Psoas muscle (tissue), 7 donors: ENCODE measurements at regions not wholly inside any gene's neighbourhood (a gene's known extent, or its start where the extent isn't known, plus 50 kb on each side); places are given as distances from the start of the nearest gene placed in this dataset.

Source experiments
- ATAC-seq, 4 donors: fragments of 200-7000 bp; cut with Tn5 transposase; one replicate each; pipeline ENCODE4 v1.9.1; 2020; ENCODE audit warnings: moderate library complexity in 3 of 4, mild to moderate bottlenecking in 2 of 4
- DNase-seq, 2 donors: peaks; one replicate each; pipeline ENCODE4 v3.0.0-alpha.2; 2020
- H3K27ac ChIP-seq: fragments of 200-600 bp; one replicate; pipeline ENCODE4 v1.8.0; 2022
- H3K27me3 ChIP-seq, 3 donors: fragments of 200-600 bp in 1 of 3; one replicate each; pipeline versions ENCODE4 v1.6.1 to v1.8.0; 2013 to 2022; ENCODE audit warnings: low read length in 2 of 3, mild to moderate bottlenecking in 2 of 3, moderate library complexity in 1 of 3; ENCODE audit not compliant: insufficient read depth in 3 of 3
- H3K36me3 ChIP-seq, 2 donors: fragments of 200-600 bp in 1 of 2; one replicate each; pipeline versions ENCODE4 v1.6.1 to v1.8.0; 2013 to 2022; ENCODE audit warnings: low read depth in 1 of 2, mild to moderate bottlenecking in 1 of 2, moderate library complexity in 1 of 2; ENCODE audit not compliant: insufficient read depth in 1 of 2
- H3K4me1 ChIP-seq: fragments of 200-600 bp; one replicate; pipeline ENCODE4 v1.8.0; 2022
- H3K4me3 ChIP-seq: fragments of 200-600 bp; one replicate; pipeline ENCODE4 v1.8.0; 2022; ENCODE audit warnings: mild to moderate bottlenecking
- H3K9me3 ChIP-seq: fragments of 200-600 bp; one replicate; pipeline ENCODE4 v1.8.0; 2022
- WGBS, 3 donors: extraction: QIAGEN DNeasy Blood & Tissue Kit; methylation state at CpG; one replicate each; pipeline versions ENCODE4 v1.1.6 to v1.1.7; 2013; 5-methylcytosine and 5-hydroxymethylcytosine counted together
- intact Hi-C, 2 donors: fragments of 100-400 bp; cut with DNase I; formaldehyde crosslinking; loops; one replicate each; pipeline versions ENCODE4 v1.11.0 to v1.14.2; 2022
- TF ChIP-seq, protein P1 (sequence below): fragments of 200-600 bp; IDR thresholded peaks from one replicate; pipeline ENCODE4 v1.8.0; 2022; ENCODE audit warnings: antibody characterized with exemption
- donor health status: healthy with polysubstance abuse.
- donor health status: DM: no; HTN: no; CAD: no; lungs with moderate emphysema.
- donor health status: Bipolar disorder and iron deficiency.
- donor health status: healthy.
- donor health status: DM: yes; HTN: yes; CAD: no.
- donor health status: DM: no; HTN: no; CAD: no.
- donor health status: DM: yes; HTN: yes; CAD: no.

DNA sequence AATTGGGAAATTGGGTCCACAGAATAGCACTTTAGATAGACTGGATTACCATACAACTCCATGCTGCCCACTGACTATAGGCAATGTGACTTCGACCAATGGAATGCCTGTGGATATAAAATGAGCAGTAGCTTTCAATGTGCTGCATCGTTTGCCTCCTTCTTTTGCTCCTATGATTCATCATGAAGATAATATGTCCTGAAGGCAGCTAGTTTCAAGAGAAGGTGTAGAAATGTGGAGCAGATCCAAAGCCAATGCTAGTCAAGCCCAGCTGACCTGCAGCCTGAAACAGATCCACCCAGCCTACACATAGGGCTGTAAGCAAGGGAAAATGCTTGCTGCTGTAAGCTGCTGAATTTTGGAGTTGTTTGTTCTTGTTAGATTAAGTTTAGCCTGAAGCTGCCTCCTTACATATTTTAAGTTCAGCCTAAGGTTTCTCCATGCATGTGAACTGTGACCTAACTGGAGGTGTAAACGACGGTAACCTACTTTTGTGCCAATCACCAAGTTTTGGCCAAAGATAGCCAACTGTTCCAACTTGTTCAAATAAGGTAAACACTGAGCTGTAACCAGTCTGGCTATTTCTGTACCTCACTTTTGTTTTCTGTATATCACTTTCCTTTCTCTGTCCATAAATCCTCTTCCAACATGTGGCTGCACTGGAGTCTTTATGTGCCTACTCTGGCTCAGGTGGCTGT lies 169.1 kb upstream of the AVPR1A start:
- H3K27me3 ChIP-seq = peaks cover 0 to 3% (median 0%) of the 10 kb centered on the region in 3 donors
- WGBS, 3 donors = 78 to 87% (median 79%) methylated on average over 4 of the region's 4 CpGs
- no peaks in the 10 kb centered on the region for H3K4me1 ChIP-seq
- H3K4me3 ChIP-seq = no peak overlapping the region
- DNase-seq (no peak), ATAC-seq (no peak)
- intact Hi-C loops = no loop called here
- TF ChIP-seq, protein P1, sequence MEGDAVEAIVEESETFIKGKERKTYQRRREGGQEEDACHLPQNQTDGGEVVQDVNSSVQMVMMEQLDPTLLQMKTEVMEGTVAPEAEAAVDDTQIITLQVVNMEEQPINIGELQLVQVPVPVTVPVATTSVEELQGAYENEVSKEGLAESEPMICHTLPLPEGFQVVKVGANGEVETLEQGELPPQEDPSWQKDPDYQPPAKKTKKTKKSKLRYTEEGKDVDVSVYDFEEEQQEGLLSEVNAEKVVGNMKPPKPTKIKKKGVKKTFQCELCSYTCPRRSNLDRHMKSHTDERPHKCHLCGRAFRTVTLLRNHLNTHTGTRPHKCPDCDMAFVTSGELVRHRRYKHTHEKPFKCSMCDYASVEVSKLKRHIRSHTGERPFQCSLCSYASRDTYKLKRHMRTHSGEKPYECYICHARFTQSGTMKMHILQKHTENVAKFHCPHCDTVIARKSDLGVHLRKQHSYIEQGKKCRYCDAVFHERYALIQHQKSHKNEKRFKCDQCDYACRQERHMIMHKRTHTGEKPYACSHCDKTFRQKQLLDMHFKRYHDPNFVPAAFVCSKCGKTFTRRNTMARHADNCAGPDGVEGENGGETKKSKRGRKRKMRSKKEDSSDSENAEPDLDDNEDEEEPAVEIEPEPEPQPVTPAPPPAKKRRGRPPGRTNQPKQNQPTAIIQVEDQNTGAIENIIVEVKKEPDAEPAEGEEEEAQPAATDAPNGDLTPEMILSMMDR = no peak
- H3K9me3 ChIP-seq = no peaks in the 10 kb centered on the region
- no peak overlapping the region for H3K27ac ChIP-seq
- H3K36me3 ChIP-seq = no peaks in the 10 kb centered on the region

DNA sequence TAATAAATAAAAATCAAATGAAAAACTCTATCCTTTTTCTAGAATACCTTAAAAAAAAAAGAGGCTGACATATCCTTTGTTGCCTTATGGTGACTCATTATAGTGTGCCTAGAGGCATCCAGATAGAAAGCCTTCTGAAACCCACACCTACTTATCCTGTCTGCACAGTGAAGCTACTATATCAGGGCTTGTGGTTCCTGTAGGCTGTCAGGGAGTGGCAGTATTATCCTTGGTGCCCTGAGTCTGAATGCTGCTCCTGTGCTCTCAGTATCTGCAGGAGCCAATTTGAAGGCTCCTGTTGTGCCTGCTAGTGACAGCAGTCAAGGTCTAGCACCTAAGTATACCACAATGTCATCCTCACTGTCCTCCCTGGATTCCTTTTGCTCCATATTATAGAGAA lies 168.4 kb upstream of the AVPR1A start:
- no peaks in the 10 kb centered on the region for H3K4me1 ChIP-seq
- DNase-seq (no peak), ATAC-seq (no peak)
- H3K4me3 ChIP-seq = no peak overlapping the region
- intact Hi-C loops = no loop called here
- H3K36me3 ChIP-seq = no peaks in the 10 kb centered on the region
- TF ChIP-seq, protein P1 = no peak
- H3K27me3 ChIP-seq = peaks cover 0 to 3% (median 0%) of the 10 kb centered on the region in 3 donors
- no peak overlapping the region for H3K27ac ChIP-seq
- no peaks in the 10 kb centered on the region for H3K9me3 ChIP-seq

DNA sequence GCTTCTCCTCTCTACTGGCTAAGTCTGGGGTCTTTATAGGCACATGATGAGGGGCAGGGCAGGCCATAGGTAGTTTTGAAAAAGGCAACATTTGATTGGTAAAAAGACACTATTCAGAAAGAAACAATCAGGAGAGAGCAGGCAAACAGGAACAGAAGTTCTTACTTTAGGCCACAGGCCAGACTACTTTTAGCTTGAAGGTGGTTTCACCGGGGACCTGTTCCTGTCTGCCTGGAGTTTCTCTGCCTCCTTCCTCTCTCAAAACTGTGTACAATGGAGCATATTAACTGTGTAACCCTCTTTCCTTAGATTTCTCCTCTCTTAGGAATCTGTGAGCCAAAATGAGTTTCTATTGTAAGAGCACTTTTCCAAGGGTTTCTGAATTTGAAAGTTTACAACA lies 167.9 kb upstream of the AVPR1A start:
- TF ChIP-seq, protein P1 = no peak
- ATAC-seq = no peak

DNA sequence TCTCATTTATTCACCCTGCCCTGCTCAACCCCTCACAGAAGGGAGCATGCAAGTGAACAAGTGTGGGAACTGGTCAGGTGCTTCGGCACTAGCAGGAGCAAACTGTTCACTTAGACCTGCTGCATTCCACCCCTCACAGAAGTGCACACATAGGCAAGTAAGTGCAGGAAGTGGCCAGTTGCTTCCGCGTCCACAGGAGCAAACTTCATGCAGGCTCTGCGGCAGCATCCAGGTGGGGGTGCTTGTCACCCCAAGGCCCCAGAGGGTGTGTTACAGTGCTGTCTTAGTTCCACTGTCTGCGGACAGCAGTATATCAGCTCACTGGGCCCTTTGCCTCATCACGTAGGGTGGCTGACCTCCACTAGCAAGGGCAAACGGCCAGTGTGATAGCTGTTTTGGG lies 167.3 kb upstream of the AVPR1A start:
- WGBS, 3 donors = 91 to 95% (median 93%) methylated on average over 7 of the region's 7 CpGs
- intact Hi-C loops = no loop called here

More for the DNA sequence above, 167.9 kb upstream of the AVPR1A start:
- no peak overlapping the region for H3K27ac ChIP-seq
- intact Hi-C loops = no loop called here
- no peaks in the 10 kb centered on the region for H3K36me3 ChIP-seq
- no peak overlapping the region for H3K4me3 ChIP-seq
- no peaks in the 10 kb centered on the region for H3K4me1 ChIP-seq
- DNase-seq = no peak
- H3K9me3 ChIP-seq = no peaks in the 10 kb centered on the region
- 58 to 75% (median 74%) methylated on average over 1 of the region's 1 CpG for WGBS, 3 donors
- H3K27me3 ChIP-seq = peaks cover 0 to 3% (median 0%) of the 10 kb centered on the region in 3 donors

More for the DNA sequence above, 167.3 kb upstream of the AVPR1A start:
- Histone ChIP-seq H3K36me3 (no peaks in the 10 kb centered on the region), H3K4me3 (no peak overlapping the region), H3K9me3 (no peaks in the 10 kb centered on the region), H3K4me1 (no peaks in the 10 kb centered on the region), H3K27me3 (peaks cover 0 to 3% (median 0%) of the 10 kb centered on the region in 3 donors), H3K27ac (no peak overlapping the region)
- no peak for ATAC-seq
- TF ChIP-seq, protein P1 = no peak
- no peak for DNase-seq
